ENCODE measurements at regions not wholly inside any gene's neighbourhood (a gene's known extent, or its start where the extent isn't known, plus 50 kb on each side); places are given as distances from the start of the nearest gene placed in this dataset.

DNA sequence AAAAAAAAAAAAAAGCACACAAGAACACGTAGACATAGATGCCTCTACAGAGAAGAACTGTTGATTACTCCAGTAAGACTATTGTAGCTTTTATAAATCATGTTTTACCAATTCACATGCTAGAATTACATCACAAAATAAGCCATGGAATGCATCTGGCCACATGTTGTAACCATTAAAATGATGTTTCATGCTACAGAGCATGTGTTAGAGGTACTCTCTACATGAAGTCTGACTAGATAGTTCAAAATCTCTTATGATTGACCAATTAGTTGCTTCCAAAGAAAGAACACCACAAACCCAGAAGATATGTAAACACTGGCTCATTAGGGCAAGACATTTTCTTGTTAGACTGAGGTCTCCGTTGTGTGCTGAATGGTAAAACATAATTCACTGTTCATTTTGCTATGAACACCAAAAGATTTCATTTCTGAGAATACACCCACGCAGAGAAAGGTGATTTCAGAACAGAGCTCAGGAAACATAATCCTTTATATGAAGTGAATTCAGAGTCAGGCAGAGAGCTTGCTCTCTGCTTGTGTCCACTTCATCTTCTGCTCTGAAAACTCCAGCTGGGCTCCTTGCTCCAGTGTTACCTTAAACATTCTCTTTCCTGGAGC, 411.4 kb upstream of the SOX9 start:
- no peaks in the 10 kb centered on the region for H3K4me1 ChIP-seq

DNA sequence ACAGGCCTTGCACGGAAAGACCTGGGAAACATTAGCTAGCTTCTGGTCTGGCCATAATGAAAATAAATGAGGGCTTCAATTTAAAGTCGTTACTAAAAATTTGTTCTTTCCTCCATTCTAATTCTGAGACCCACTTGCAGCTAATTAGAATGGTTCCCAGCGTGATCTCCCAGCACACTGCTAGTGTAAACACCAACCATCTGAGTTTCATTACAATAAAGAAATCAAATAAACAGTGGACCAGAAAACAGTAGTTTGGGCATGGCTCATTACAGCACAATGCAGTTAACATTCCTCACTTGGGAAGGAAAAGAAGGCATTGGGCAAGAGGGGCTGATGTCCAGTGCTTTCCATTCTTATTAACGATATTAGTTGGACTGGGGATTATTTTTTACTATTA, 410.9 kb upstream of the SOX9 start:
- H3K4me1 ChIP-seq = no peaks in the 10 kb centered on the region
- H3K36me3 ChIP-seq = no peaks in the 10 kb centered on the region
- H3K27me3 ChIP-seq (ENCODE audit: low read depth) = no peaks in the 10 kb centered on the region
- TF ChIP-seq, protein P1, sequence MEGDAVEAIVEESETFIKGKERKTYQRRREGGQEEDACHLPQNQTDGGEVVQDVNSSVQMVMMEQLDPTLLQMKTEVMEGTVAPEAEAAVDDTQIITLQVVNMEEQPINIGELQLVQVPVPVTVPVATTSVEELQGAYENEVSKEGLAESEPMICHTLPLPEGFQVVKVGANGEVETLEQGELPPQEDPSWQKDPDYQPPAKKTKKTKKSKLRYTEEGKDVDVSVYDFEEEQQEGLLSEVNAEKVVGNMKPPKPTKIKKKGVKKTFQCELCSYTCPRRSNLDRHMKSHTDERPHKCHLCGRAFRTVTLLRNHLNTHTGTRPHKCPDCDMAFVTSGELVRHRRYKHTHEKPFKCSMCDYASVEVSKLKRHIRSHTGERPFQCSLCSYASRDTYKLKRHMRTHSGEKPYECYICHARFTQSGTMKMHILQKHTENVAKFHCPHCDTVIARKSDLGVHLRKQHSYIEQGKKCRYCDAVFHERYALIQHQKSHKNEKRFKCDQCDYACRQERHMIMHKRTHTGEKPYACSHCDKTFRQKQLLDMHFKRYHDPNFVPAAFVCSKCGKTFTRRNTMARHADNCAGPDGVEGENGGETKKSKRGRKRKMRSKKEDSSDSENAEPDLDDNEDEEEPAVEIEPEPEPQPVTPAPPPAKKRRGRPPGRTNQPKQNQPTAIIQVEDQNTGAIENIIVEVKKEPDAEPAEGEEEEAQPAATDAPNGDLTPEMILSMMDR (IDR thresholded peaks at IDR 0.05; ENCODE audit: borderline replicate concordance) = no peak
- intact Hi-C loops (cut with micrococcal nuclease) = no loop called here
- H3K4me3 ChIP-seq = no peak overlapping the region
- no peak for DNase-seq
- H3K27ac ChIP-seq (replicated peaks) = no peak overlapping the region
- no peaks in the 10 kb centered on the region for H3K9me3 ChIP-seq (replicated peaks)

More for the DNA sequence above, 411.4 kb upstream of the SOX9 start:
- no peaks in the 10 kb centered on the region for H3K9me3 ChIP-seq (replicated peaks)
- no peak for DNase-seq
- no peak overlapping the region for H3K4me3 ChIP-seq
- H3K27ac ChIP-seq (replicated peaks) = no peak overlapping the region
- no peaks in the 10 kb centered on the region for H3K27me3 ChIP-seq (ENCODE audit: low read depth)
- H3K36me3 ChIP-seq = no peaks in the 10 kb centered on the region
- intact Hi-C loops (cut with micrococcal nuclease) = no loop called here
- TF ChIP-seq, protein P1 (IDR thresholded peaks at IDR 0.05; ENCODE audit: borderline replicate concordance) = no peak

DNA sequence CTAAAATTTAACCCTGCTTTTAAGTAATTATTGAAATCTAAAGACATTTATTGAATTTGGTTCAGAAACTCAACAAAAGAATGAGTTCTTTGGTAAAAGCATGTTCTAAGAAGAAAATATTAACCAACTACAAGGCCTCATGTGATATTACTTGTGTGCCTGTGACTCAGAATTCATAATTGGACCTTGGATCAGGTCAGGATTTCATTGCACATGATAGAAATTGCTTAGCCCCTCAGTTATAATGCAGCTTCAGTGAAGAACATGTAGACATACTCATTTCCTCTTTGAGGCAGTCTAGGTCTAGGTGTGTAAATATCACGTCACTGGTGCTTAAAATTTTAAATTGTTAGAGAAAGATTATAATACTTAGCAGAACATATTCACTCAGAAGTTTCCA, 410.0 kb upstream of the SOX9 start:
- TF ChIP-seq, protein P1 (IDR thresholded peaks at IDR 0.05; ENCODE audit: borderline replicate concordance) = no peak
- H3K36me3 ChIP-seq = no peaks in the 10 kb centered on the region
- no peak overlapping the region for H3K27ac ChIP-seq (replicated peaks)
- no peaks in the 10 kb centered on the region for H3K27me3 ChIP-seq (ENCODE audit: low read depth)
- no peak for DNase-seq
- H3K9me3 ChIP-seq (replicated peaks) = no peaks in the 10 kb centered on the region
- intact Hi-C loops (cut with micrococcal nuclease) = no loop called here
- no peak overlapping the region for H3K4me3 ChIP-seq
- H3K4me1 ChIP-seq = no peaks in the 10 kb centered on the region

DNA sequence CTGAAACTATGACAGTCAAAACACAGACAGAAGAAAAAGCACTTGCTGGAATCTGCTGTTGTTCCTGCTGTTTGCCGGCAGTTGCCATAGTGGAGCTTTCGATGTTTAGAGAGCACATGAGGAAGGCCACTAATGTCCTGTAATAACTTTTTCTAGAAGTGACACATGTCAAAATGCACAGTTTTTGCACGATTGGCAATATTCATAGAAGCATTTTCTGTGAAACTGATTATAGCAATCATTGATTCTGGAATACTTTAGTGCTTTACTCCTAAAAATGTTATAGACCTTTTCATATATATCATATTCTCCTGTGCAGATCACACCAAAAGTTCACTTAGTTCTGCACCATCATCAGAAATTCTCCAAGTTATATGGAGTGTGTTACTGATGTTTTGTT, 407.0 kb upstream of the SOX9 start:
- Histone ChIP-seq H3K27ac (replicated peaks) (no peak overlapping the region), H3K27me3 (ENCODE audit: low read depth) (no peaks in the 10 kb centered on the region), H3K4me3 (no peak overlapping the region), H3K9me3 (replicated peaks) (peaks cover 26% of the 10 kb centered on the region), H3K4me1 (no peaks in the 10 kb centered on the region), H3K36me3 (no peaks in the 10 kb centered on the region)
- TF ChIP-seq, protein P1 (IDR thresholded peaks at IDR 0.05; ENCODE audit: borderline replicate concordance) = no peak
- intact Hi-C loops (cut with micrococcal nuclease) = no loop called here
- DNase-seq = no peak

DNA sequence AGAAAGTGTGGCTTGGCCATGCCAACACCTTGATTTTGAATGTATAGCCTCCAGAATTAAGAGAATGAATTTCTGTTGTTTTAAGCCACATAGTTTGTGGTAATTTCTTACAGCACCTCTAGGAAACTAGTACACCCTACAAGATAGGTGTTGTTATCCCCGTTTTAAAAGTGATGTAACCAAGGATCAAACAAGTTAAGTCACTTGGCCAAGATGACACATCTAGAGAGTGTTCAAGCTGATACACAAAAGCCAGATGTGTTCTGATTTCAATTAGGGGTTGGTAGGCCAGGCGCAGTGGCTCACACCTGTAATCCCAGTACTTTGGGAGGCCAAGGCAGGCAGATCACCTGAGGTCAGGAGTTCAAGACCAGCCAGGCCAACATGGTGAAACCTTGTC, 396.5 kb upstream of the SOX9 start:
- DNase-seq = no peak
- H3K4me3 ChIP-seq = no peak overlapping the region
- no peaks in the 10 kb centered on the region for H3K36me3 ChIP-seq
- H3K4me1 ChIP-seq = no peaks in the 10 kb centered on the region
- no peaks in the 10 kb centered on the region for H3K9me3 ChIP-seq (replicated peaks)
- peaks cover 2% of the 10 kb centered on the region for H3K27me3 ChIP-seq (ENCODE audit: low read depth)
- intact Hi-C loops (cut with micrococcal nuclease) = no loop called here
- H3K27ac ChIP-seq (replicated peaks) = no peak overlapping the region
- TF ChIP-seq, protein P1 (IDR thresholded peaks at IDR 0.05; ENCODE audit: borderline replicate concordance) = no peak
